Nephron progenitor cell (in vitro differentiated cells): ENCODE measurements at regions not wholly inside any gene's neighbourhood (a gene's known extent, or its start where the extent isn't known, plus 50 kb on each side); places are given as distances from the start of the nearest gene placed in this dataset.

Experiments used
- DNase-seq: peaks from one replicate; pipeline ENCODE4 v3.0.0; 2021
- H3K27ac Mint-ChIP-seq: 2 replicates; pipeline ENCODE4 v1.8.0; 2021; ENCODE audit warnings: mild to moderate bottlenecking, moderate library complexity, mixed read lengths
- H3K27me3 Mint-ChIP-seq: 2 replicates; pipeline ENCODE4 v1.8.0; 2021; ENCODE audit warnings: mild to moderate bottlenecking, low read depth, mixed read lengths; ENCODE audit not compliant: poor library complexity
- H3K36me3 Mint-ChIP-seq: 2 replicates; pipeline ENCODE4 v1.8.0; 2021; ENCODE audit warnings: low read depth, mixed read lengths
- H3K4me1 Mint-ChIP-seq: 2 replicates; pipeline ENCODE4 v1.8.0; 2021; ENCODE audit warnings: mixed read lengths
- H3K4me3 Mint-ChIP-seq: 2 replicates; pipeline ENCODE4 v1.8.0; 2021; ENCODE audit warnings: mild to moderate bottlenecking, moderate library complexity, mixed read lengths
- H3K9me3 Mint-ChIP-seq: 2 replicates; pipeline ENCODE4 v1.8.0; 2021; ENCODE audit warnings: mild to moderate bottlenecking, moderate library complexity, mixed read lengths
- CTCF ChIP-seq: fragments of 200-600 bp; sonication (generic); IDR thresholded peaks from 2 replicates; pipeline ENCODE4 v1.5.0; 2021; ENCODE audit warnings: antibody characterized with exemption

DNA sequence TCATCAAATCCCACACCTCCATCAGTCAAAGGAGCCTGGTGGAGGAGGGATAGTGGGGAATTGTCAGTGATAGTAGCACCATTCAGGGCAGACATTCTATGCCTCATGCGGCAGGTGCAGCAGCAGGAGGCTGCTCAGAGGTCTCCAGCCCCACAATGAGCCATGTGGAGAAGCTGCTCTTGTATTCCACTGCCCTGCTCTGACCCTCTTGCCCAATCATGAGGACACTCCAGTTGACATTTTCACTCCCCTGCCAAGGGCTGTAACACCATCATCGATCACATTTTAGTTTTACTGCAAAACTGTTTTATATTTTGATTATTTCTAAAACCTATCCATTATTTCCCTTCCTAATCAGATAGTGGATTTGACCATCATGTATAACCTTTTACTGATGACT, 487.6 kb upstream of the KLHL29 start:
- H3K9me3 Mint-ChIP-seq, result no peaks in the 10 kb centered on the region
- H3K36me3 Mint-ChIP-seq, result no peaks in the 10 kb centered on the region
- H3K27me3 Mint-ChIP-seq, result no peaks in the 10 kb centered on the region
- DNase-seq, result no peak
- TF ChIP-seq CTCF, result no peak
- H3K27ac Mint-ChIP-seq, result no peak overlapping the region
- H3K4me3 Mint-ChIP-seq, result no peak overlapping the region
- H3K4me1 Mint-ChIP-seq, result peaks cover 7% of the 10 kb centered on the region

DNA sequence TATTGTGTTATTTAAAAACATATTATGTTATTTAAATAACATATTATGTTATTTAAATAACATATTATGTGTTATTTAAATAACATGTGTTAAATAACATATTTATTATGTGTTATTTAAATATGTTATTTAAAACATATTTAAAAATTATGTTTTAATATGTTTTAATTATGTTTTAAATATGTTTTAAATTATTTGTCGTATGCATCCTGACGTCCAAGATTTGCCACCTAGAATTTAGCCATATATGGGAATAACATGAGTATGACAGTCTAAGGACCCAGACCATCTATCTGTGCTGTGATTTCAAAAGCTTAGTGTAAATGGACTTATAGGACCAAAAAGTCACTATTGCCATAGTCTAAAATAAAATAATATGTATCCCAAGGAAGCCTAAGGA, 484.3 kb upstream of the KLHL29 start:
- Mint-ChIP-seq H3K9me3 (no peaks in the 10 kb centered on the region), H3K4me1 (no peaks in the 10 kb centered on the region), H3K27ac (no peak overlapping the region), H3K36me3 (no peaks in the 10 kb centered on the region), H3K4me3 (no peak overlapping the region), H3K27me3 (peaks cover 4% of the 10 kb centered on the region)
- TF ChIP-seq CTCF, result no peak
- no peak for DNase-seq

DNA sequence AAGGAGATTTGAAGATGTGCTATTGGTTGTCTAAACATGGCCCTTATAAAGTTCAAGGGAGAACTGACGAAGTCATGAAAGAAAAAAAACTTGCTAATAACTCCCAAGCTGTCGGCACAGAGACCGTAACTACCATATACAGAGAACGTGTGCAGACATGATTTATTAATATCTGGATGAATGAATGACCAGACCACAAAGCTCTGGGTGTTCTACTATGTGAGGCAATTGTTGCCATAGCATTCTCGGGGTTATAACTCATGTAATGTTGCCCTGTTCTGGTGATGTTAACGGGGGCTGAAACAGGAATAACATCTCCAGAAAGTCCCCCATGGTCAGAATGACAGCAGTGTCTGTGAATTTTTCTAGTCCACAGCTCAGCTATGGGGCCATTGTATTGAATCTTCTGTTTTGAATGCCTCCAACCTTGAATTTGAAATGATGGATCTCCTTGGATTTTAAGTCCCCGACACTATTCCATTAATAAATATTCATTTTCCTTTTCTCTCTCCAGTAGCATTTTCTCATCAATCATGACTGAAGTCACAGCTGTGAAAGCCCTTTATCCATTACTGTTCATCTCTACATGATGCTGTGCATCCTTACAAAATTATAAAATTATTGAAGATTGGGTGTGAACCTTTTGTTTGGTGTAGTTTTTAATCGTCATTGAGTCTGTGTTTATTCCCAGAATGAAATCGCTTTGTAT, 483.4 kb upstream of the KLHL29 start:
- no peaks in the 10 kb centered on the region for H3K4me1 Mint-ChIP-seq

DNA sequence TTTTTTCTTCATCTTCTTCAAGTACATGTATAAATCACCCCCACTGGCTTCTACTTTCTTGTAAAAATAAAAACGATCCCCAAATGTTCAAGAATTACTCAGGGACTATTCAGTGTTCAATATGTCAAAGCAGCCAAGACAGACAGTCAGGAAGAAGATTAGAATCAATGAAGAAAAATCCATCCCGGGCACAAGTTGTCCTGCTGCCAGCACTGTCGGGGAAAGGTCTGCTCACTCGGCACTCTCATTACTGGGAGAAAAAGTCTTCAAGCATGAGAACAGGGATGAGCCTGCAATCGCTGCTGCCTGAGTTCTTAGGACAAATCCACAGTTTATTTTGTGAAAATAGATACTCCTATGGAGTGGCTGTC, 482.8 kb upstream of the KLHL29 start:
- Mint-ChIP-seq H3K9me3 (no peaks in the 10 kb centered on the region), H3K4me1 (no peaks in the 10 kb centered on the region), H3K36me3 (no peaks in the 10 kb centered on the region), H3K27me3 (peaks cover 4% of the 10 kb centered on the region), H3K27ac (no peak overlapping the region), H3K4me3 (no peak overlapping the region)
- no peak for TF ChIP-seq CTCF
- no peak for DNase-seq

More for the DNA sequence above, 483.4 kb upstream of the KLHL29 start:
- Mint-ChIP-seq H3K27ac (no peak overlapping the region), H3K27me3 (peaks cover 4% of the 10 kb centered on the region), H3K9me3 (no peaks in the 10 kb centered on the region), H3K36me3 (no peaks in the 10 kb centered on the region), H3K4me3 (no peak overlapping the region)
- TF ChIP-seq CTCF, result no peak
- DNase-seq, result no peak

DNA sequence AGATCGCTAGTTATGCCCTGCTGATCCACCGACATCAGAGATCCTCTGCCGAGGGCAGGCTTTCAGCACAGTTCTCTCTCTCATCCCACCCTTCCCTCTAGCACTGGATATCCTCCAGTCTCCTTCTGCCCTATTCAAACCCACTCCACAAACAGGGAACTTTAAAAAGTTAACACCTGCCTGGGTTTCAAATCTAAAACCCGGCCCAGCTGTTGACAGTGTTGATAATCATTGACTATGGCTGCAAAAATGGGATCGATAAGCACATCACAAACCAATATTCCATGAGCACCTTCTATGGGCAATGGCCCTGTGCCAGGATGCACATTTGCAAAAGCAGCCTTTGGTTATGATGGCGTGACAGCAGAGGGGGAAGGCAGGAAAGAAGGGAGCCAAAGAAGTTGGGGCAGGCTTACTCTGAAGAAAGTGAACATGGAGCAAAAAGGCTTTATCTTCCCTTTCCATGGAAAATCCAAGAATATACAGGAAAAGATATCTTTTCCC, 482.3 kb upstream of the KLHL29 start:
- no peak for TF ChIP-seq CTCF
- no peak for DNase-seq
- Mint-ChIP-seq H3K4me1 (no peaks in the 10 kb centered on the region), H3K9me3 (no peaks in the 10 kb centered on the region), H3K36me3 (no peaks in the 10 kb centered on the region), H3K27me3 (peaks cover 4% of the 10 kb centered on the region), H3K4me3 (no peak overlapping the region), H3K27ac (no peak overlapping the region)

GRCh38 chr2:22903616-22904015, 481.4 kb upstream of the KLHL29 start:
- no peak overlapping the region for H3K27ac Mint-ChIP-seq
- TF ChIP-seq CTCF, result no peak
- H3K9me3 Mint-ChIP-seq, result no peaks in the 10 kb centered on the region
- H3K4me1 Mint-ChIP-seq, result no peaks in the 10 kb centered on the region
- no peak for DNase-seq
- peaks cover 4% of the 10 kb centered on the region for H3K27me3 Mint-ChIP-seq
- H3K36me3 Mint-ChIP-seq, result no peaks in the 10 kb centered on the region
- no peak overlapping the region for H3K4me3 Mint-ChIP-seq
